HG02885 (cell line): ENCODE measurements at regions not wholly inside any gene's neighbourhood (a gene's known extent, or its start where the extent isn't known, plus 50 kb on each side); places are given as distances from the start of the nearest gene placed in this dataset.
"Not testable (repeated sequence)": the region's sequence is repeated elsewhere in the genome, so short reads cannot be mapped to it uniquely, and the experiment has no call there.

ENCODE experiments used
- ATAC-seq: cut with Tn5 transposase; IDR thresholded peaks from one replicate; pipeline ENCODE4 v1.9.1; 2021; ENCODE audit warnings: mild to moderate bottlenecking; ENCODE audit not compliant: unreplicated experiment, poor library complexity

DNA sequence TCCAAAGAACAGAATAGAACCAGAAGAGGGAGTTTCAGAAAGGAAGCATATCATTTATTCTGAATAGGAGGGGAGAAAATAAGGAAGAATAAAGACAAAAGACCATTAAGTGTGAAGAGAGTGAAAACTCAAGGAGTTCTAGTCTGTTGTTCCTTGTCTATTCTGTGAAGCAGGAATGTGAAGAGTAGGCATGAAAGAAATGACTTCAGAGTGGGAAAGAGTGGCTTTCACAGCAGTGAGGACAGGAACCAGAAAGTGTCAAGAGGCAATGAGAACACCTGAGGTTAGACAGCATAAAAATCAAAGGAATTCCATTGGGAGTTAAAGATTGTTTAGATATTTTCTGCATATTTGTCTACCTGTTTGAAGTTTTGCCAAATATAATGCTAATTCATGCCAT, 768.8 kb upstream of the GRAMD2B start:
- no peak for ATAC-seq

DNA sequence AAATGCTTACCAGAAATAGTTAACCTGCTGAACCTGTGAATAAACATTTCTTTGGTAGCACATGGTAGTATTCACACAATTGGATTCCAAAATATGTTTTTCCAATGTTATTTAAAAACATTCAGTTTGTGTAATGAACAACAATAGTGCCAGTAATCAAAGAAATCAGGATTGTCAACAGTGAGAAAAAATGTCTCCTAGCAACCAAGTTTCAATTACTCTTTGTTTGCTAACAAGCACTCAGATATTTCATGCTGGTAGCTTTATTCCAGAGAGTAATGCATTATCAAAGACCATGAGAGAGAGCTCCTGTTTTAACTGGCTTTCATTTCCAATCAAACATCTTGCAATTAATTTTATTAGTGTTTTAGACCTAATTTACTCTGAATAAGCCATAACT, 768.1 kb upstream of the GRAMD2B start:
- ATAC-seq = no peak

DNA sequence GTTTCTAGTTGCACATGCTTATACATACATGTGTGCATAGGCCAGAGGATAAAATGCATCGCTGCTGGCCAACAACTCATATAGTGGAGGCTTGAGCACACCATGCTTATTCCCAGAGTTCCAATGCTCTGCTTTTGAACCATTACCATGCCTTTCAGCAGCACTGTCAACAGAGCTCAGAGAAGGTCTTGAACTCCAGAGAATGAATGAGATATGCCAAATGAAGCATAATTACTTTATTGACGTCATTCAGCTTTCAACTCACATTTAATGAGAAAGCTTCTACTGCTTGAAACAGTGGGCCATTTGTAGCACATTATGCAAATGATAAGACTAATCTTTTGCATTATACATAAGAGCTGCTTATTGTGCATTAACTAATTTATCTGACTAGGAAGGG, 765.3 kb upstream of the GRAMD2B start:
- ATAC-seq = no peak

DNA sequence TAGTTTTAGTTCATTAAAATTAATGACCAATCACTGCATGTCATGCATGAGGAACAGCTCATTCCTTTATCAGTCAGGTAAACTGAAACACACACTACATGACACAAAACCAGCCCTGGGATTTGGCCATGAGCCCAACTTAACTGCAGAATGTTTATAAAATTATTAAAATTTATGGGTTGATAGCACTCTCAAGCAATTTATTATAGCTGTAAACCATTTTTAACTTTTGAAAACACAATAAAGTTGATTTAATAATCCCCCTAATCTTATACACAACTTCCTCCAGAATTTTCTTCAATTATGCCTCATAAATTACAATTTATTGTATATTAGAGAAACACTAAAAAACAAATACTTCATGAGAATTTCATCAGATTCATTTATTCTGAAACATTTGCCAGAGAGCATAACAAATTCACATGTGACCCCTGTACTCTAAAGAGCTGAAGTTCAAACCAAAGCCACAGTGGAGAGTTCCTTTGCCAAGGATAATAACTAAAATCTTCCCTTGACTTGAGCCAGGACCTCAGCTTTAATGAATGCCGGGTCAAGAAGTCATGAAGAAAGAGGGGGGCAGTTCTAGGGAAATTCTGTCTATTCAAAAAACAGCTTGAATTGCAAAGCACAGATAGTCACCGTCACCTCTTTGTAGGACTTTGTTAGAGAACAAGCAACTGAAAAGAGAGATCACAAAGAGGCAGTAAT, 763.7 kb upstream of the GRAMD2B start:
- no peak for ATAC-seq

DNA sequence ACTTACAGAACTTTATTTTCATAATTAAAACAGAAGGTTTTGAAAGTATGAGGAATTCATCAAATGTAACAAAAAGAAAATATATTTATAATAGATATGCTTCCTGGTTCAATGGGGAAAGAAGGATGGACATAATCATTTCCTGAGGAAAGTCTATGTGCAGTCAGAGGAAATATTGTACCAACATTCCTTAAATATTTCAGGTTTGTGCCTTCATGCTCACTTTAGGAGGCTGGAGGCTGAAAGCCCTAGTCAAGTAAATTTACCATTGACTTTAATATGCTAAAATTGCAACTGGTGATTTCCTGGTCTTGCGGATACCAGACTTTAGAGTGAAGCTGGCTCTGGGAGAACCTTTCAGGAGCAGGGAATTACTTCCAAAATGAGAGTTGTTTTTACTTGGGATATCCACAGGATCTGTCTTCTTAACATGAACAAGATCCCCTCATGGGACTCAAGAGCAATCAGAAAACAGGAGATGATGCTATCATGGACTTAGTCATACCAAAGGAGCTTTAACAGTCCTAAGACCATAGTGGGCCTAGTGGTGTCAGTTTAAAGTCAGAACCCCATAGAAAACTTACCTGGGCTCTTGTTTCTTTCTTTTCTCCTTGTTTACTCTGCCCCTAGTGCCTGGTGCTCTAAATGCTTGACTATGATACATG, 762.8 kb upstream of the GRAMD2B start:
- no peak for ATAC-seq

DNA sequence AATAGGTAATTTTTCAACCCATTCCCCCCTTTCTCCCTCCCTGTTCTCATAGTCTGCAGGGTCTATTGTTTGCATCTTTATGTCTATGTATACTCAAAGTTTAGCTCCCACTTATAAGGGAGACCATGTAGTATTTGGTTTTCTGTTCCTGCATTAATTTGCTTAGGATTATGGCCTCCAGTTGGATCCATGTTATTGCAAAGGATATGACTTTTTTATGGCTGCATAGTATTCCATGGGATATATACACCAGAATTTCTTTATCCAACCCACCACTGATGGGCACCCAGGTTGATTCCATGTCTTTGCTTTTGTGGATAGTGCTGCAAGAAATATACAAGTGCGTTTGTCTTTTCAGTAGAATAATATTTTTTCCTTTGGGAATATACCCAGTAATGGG, 761.6 kb upstream of the GRAMD2B start:
- ATAC-seq = no peak

DNA sequence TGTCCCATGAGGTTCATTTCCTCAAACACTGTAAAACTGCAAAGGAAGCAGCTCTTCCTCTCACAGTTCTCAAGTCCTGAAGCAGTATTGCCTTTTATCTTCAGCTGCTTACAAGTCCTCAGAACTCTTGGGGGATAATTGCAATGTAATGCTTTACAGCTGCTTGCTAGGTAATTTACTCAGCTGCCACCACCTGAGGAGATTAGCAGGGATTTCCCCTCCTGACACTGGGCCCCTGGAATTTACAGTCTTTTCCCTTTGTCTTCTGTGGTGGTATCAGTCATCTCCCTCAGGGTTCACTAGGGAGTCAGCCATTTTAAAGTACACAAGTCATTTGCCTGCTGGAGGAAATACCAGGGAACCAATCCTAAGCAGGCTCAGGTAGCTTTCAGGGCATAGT, 754.3 kb upstream of the GRAMD2B start:
- no peak for ATAC-seq

DNA sequence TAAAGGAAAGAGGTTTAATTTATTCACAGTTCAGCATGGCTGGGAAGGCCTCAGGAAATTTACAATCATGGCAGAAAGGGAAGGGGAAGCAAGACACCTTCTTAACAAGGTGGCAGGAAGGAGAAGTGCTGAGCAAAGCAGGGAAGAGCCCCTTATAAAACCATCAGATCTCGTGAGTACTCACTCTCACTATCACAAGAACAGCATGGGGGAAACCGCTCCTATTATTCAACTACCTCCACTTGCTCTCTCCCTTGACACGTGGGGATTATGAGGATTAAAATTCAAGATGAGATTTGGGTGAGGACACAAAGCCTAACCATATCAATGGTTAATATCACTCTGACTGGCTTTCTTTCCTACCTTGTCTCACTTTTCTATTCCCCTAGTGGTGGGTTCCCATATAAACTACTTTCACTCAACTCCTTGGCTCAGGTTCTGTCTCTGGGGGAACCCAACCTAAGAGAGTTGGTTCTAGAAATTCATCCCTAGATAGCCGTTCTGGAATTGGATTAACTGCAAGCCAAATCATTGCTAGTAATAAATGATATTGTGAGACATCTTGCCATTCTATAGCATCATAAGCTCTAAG, 749.8 kb upstream of the GRAMD2B start:
- no peak for ATAC-seq

DNA sequence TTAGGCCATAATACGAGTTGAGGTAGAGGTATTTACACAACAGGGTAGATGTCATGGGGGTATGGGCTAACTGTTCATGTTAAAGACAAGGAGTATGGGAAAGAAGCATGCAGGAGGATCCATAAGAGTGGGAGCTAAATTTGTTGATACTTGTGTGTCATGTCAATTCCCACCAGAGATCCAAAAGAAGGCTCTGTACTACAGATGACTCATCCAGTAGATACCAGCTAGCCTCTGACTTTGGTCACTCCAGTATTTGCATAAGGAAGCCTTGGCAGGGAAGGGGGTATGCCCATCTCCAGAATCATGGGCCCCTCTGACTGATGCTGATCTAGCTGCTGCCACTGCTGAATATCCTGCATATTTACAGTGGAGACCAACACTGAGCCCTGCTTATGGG, 743.7 kb upstream of the GRAMD2B start:
- ATAC-seq = no peak

DNA sequence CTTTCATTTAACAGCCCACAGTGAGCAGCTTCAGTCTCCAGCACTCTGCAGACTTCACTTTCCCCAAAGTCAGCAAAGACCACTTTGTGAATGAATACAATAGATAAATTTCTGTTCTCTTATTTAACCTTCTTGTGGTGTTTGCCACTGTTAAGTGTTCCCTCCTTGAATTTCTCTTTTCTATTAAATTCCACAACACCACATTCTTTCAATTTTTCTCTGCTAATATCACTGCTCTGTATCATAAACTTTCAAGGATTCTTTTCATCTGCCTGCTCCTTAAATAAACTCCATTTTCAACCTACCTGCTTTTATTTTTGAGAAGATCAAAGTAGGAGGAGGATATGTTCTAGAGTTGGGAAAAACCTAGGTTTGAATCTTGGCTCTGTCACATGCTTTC, 739.5 kb upstream of the GRAMD2B start:
- ATAC-seq = no peak

DNA sequence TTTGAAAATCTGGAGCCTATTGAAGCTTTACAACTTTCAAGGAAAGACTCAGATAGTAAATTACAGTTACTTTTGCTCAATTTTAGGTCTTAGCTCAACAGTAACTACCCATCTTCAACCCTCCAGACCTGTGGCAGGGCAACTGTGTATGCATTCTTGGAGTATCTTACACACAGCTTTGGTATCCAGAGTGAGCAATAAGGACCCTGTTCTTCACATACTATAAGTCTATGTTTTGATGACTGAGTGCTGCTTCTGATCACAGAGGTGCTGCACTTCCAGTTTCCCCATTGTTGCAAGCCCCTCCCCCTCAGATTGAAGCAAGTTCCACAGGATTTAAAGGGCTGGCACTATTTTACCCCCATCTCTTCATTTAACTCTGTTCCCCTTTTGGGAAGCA, 737.4 kb upstream of the GRAMD2B start:
- no peak for ATAC-seq

DNA sequence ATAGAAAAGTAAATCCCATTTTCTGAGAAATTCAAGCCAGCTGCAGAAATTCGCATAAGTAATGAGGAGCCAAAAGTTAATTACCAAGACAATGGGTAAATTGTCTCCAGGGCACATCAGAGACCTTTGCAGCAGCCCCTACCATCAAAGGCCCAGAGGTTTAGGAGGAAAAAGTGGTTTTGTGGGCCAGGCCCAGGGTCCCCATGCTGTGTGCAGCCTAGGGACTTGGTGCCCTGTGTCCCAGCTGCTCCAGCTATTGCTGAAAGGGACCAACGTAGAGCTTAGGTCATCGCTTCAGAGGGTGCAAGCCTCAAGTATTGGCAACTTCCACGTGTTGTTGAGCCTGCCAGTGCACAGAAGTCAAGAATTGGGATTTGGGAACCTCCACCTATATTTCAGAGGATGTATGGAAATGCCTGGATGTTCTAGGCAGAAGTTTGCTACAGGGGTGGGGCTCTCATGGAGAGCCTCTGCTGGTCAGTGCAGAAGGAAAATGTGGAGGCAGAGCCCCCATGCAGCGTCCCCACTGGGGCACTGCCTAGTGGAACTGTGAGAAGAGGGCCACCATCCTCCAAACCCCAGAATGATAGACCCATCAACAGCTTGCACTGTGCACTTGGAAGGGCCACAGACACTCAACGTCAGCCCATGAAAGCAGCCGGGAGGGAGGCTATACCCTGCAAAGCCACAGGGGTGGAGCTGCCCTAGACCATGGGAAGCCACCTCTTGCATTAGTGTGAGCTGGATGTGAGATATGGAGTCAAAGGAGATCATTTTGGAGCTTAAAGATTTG, 731.3 kb upstream of the GRAMD2B start:
- ATAC-seq = not testable (repeated sequence)

DNA sequence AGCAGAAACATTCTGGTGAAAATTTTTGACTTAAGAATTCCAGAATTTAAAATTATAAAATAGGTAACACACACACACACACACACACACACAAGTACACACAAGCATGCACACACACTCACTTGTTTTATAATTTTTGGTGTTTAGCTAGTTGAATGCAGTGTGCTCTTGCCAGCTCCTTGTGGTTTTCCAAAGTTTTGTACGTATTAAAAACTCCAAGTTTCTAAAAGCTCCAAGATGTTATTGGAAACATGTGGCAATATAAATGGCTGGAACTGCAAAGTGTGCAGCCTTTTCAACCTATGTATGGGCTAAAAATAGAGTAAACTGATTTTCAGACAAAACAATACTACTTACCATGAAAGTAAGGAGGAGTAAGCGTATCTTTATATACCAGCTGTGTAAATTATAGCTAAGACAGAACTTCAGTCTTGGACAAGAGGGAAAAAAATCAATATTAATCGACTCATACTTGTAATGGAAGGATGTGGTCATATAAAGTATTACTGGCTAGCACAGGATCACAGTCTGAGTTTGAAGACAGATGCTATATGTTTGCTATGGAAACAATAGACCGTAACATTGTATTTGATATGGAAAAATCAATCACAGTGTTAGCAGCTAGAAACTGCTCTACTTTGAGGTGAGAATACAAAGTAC, 727.1 kb upstream of the GRAMD2B start:
- ATAC-seq = no peak

DNA sequence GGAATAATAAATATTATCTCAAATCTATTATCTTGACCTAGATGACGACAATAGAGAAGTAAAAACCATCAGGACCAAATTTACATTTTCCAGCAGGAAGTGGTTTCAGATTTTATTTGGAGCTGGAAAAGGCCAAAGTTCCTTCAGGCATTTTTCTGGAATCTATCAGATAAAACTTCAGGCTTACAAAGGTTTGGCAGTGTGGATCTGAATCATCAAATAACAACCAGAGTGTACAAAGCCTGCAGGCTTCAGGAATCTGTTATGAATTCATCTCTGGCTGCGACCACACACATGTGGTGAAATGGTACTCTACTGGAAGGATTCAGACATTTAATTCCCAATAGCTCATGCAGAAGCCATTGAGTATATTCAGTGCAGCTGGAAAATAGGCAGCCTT, 726.4 kb upstream of the GRAMD2B start:
- no peak for ATAC-seq

DNA sequence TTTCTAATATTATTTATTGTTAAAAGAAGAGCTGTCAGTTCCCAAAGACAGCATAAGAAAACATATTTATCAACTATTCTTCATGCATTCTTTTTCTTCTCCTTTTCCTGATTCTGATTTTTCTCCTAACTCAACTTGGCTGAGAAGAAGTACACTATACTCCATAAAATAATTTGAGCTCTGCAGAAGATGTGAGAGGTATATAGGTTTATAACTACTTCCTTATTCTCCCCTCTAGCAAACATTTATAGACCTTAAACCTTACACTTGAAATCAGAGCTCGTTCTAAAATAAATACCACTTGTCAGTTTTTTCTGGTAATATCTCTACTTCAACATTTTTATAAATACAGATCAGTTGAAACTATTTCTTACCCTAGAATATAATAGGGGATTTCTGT, 724.8 kb upstream of the GRAMD2B start:
- no peak for ATAC-seq

DNA sequence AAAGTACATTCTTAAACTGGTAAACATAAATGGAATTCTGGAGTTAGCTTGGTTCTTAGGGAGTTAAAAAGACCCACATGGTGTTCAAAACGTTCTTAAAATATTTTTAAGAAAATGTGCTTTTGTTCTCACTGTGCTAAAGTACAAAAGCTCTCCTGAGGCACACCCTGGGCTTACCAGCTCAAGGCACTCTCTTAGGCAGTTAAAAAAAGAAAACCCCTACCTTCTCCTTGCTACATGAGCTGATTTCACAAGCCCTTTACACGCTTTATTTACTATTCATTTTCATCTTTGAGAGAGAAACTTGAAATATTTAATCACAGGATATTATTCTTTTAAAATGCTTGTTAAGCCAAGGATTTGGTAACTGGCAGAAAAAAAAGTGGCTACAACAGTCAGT, 723.3 kb upstream of the GRAMD2B start:
- ATAC-seq = no peak

DNA sequence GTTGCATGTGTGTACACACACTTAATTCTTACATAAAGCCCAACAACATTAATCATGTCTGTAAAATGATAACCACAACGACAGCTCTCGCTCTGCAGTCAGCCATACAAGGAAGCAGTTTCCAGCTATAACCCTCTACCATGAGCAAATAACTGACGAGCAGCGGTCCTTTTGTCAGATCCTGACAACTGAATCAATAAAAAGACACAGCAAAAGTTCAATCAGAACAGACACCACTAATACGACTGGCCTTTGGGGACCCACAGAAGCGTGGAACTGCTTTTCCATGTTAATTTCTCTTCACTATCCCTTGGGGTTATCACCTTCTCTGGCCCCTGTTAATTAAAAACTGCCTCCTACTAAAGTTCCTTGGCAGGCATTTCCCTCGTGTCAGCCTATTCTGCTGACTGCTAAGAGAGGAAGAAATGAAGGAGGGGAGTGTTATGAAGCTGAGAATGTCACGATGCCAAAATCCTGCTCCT, 722.8 kb upstream of the GRAMD2B start:
- no peak for ATAC-seq

DNA sequence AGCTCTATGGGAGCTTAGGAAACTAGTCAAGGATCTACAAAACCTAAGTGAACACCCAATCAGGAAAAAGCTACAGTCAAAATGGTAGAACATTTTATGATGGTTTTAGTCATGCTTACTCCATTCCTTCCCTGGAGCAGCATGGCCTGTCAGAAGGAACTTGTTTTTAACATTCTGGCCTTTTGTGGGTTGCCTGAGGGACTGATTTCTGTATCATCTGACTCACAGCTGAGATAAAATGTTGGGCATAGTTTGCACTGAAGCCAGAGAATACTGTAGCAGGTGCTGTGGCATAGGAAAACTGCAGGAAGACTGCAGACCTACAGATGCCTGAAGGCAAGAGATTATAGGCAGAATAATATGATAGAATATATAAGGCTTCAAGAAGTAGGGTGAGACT, 719.6 kb upstream of the GRAMD2B start:
- ATAC-seq = no peak

DNA sequence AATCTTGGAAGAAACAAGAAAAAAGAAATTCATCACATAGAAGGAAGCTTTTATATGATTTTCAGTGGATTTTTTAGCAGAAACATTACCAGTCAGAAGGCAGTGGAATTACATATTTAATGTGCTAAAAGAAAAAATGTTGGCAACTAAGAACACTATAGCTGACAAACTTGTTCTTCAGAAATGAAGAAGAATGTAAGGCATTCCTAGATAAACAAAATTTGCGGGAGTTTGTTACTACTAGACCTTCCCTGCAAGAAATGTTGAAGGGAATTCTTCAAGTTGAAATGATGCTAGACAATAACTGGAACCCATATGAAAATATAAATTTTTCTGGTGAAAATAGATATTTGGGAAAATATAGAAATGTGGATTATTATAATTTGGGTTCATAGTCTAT, 718.3 kb upstream of the GRAMD2B start:
- ATAC-seq = no peak

DNA sequence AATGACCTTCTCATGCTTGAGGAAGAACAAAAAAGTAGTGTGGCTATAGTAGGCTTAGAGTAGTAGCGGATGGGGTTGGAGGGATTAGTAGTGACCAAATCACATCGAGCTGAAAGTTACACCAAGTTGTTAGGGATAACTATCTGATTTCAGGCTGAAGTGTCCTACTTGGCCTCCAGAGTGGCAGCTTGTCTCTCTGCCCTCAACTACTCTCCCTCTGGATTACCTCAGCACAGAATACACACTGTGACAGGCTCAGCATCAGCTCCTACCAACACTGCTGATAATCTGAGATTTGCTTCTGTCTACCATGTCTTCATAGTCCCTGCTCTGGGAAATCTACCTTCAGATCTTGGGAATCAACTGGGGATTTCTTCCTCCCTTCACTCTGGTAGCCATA, 714.6 kb upstream of the GRAMD2B start:
- no peak for ATAC-seq
